H1 (cell line): ENCODE measurements at regions not wholly inside any gene's neighbourhood (a gene's known extent, or its start where the extent isn't known, plus 50 kb on each side); places are given as distances from the start of the nearest gene placed in this dataset.

Experiments used
- CTCF ChIA-PET: fragments of 300-600 bp; sonication (Branson Sonifier 250); formaldehyde crosslinking; loops from one replicate; lab custom pipeline; 2021; ENCODE audit not compliant: partially characterized antibody; lab: Charles Lee
- POLR2A ChIA-PET: fragments of 300-600 bp; sonication (Branson Sonifier 250); formaldehyde crosslinking; loops from one replicate; lab custom pipeline; 2021; ENCODE audit warnings: inconsistent platforms; ENCODE audit not compliant: partially characterized antibody; lab: Charles Lee
- DNase-seq, 2 experiments: peaks; one replicate each; pipeline versions ENCODE4 v3.0.0 to v3.0.0-alpha.2; 2010 to 2022; ENCODE audit warnings: low spot score in 2 of 2, low read depth in 1 of 2, mixed read lengths in 1 of 2
- FAIRE-seq: peaks from 2 replicates; lab custom pipeline; 2011; peaks lifted over from hg19 to GRCh38; lab: Jason Lieb, UNC
- H2AFZ ChIP-seq: 2 replicates; pipeline ENCODE4 v1.8.1; 2012; ENCODE audit warnings: low read length, inconsistent platforms
- H2AK5ac ChIP-seq: 2 replicates; pipeline ENCODE4 v1.6.1; 2013; ENCODE audit warnings: low read depth, low read length
- H2BK120ac ChIP-seq: replicated peaks from 2 replicates; pipeline ENCODE3; 2013; ENCODE audit warnings: low read depth, low read length, inconsistent platforms
- H2BK12ac ChIP-seq: 2 replicates; pipeline ENCODE4 v1.6.1; 2013; ENCODE audit warnings: low read depth, low read length
- H2BK15ac ChIP-seq: 2 replicates; pipeline ENCODE4 v1.6.1; 2013; ENCODE audit warnings: low read length
- H2BK20ac ChIP-seq: 2 replicates; pipeline ENCODE4 v1.6.1; 2013; ENCODE audit warnings: low read length
- H2BK5ac ChIP-seq: 2 replicates; pipeline ENCODE4 v1.6.1; 2013; ENCODE audit warnings: low read depth, low read length
- H3K14ac ChIP-seq: 2 replicates; pipeline ENCODE4 v1.6.1; 2013; ENCODE audit warnings: inconsistent platforms; ENCODE audit not compliant: insufficient read length
- H3K18ac ChIP-seq: 2 replicates; pipeline ENCODE4 v1.6.1; 2013; ENCODE audit warnings: low read length; ENCODE audit errors: extremely low read depth
- H3K23ac ChIP-seq: 2 replicates; pipeline ENCODE4 v1.6.1; 2013; ENCODE audit warnings: inconsistent platforms; ENCODE audit not compliant: insufficient read length
- H3K23me2 ChIP-seq: 2 replicates; pipeline ENCODE4 v1.6.1; 2013; ENCODE audit warnings: low read depth, low read length
- H3K27ac ChIP-seq: 2 replicates; pipeline ENCODE4 v1.6.1; 2011; ENCODE audit warnings: low read depth, low read length, inconsistent platforms
- H3K27me3 ChIP-seq, 4 experiments: replicated peaks in 1 of 4; 1 replicate in 1 of 4; 2 replicates in 3 of 4; pipeline versions ENCODE4 v1.6.1 to v1.8.1; 2011 to 2013; ENCODE audit warnings: low read length in 3 of 4, mild to moderate bottlenecking in 3 of 4, inconsistent platforms in 2 of 4, mixed read lengths in 2 of 4, moderate library complexity in 1 of 4; ENCODE audit not compliant: control insufficient read depth in 3 of 4, insufficient read depth in 3 of 4; ENCODE audit errors: extremely low read depth in 1 of 4
- H3K36me3 ChIP-seq, 4 experiments: 2 replicates each; pipeline versions ENCODE4 v1.6.1 to v1.8.1; 2011 to 2013; ENCODE audit warnings: mild to moderate bottlenecking in 4 of 4, low read length in 3 of 4, moderate library complexity in 2 of 4, control low read depth in 1 of 4, inconsistent platforms in 1 of 4; ENCODE audit not compliant: insufficient read depth in 4 of 4, control insufficient read depth in 2 of 4
- H3K4ac ChIP-seq: replicated peaks from 2 replicates; pipeline ENCODE3; 2013; ENCODE audit warnings: low read length, low read depth, mixed read lengths, inconsistent platforms; ENCODE audit not compliant: insufficient read length
- H3K4me1 ChIP-seq, 4 experiments: replicated peaks in 1 of 4; 1 replicate in 1 of 4; 2 replicates in 3 of 4; pipeline versions ENCODE4 v1.6.1 to v1.8.1; 2011 to 2013; ENCODE audit warnings: low read length in 3 of 4, inconsistent platforms in 2 of 4, mixed read lengths in 1 of 4; ENCODE audit not compliant: insufficient read depth in 4 of 4, control insufficient read depth in 3 of 4
- H3K4me2 ChIP-seq, 2 experiments: 2 replicates each; pipeline versions ENCODE4 v1.6.1 to v1.8.1; 2011 to 2013; ENCODE audit warnings: low read depth in 2 of 2, low read length in 2 of 2, control low read depth in 1 of 2, inconsistent platforms in 1 of 2, mild to moderate bottlenecking in 1 of 2; ENCODE audit not compliant: insufficient read depth in 1 of 2
- H3K4me3 ChIP-seq, 4 experiments: fragments of 200-600, 300-600 bp in 1 of 4; sonication (generic), shearing (Covaris generic), sonication (Bioruptor Twin) in 1 of 4; 2 replicates each; pipeline versions ENCODE4 v1.5.1 to v1.8.1; 2011 to 2016; ENCODE audit warnings: low read length in 4 of 4, low read depth in 3 of 4, control low read depth in 2 of 4, inconsistent platforms in 2 of 4, mild to moderate bottlenecking in 2 of 4, mixed read lengths in 1 of 4, moderate library complexity in 1 of 4; ENCODE audit not compliant: insufficient read depth in 2 of 4; ENCODE audit errors: extremely low read depth in 1 of 4
- H3K56ac ChIP-seq: replicated peaks from 2 replicates; pipeline ENCODE3; 2013; ENCODE audit warnings: low read depth, mild to moderate bottlenecking, mixed read lengths, low read length, inconsistent platforms; ENCODE audit not compliant: insufficient read length
- H3K79me1 ChIP-seq: 2 replicates; pipeline ENCODE4 v1.6.1; 2013; ENCODE audit warnings: low read depth, low read length, control low read depth
- H3K79me2 ChIP-seq, 2 experiments: 2 replicates each; pipeline versions ENCODE4 v1.6.1 to v1.8.1; 2012 to 2013; ENCODE audit warnings: low read length in 2 of 2, mild to moderate bottlenecking in 2 of 2, inconsistent platforms in 1 of 2; ENCODE audit not compliant: insufficient read depth in 2 of 2, control insufficient read depth in 1 of 2
- H3K9ac ChIP-seq, 4 experiments: replicated peaks in 1 of 4; 1 replicate in 1 of 4; 2 replicates in 3 of 4; pipeline versions ENCODE4 v1.6.1 to v1.8.1; 2011 to 2013; ENCODE audit warnings: low read depth in 3 of 4, low read length in 3 of 4, control low read depth in 2 of 4, mild to moderate bottlenecking in 2 of 4, moderate library complexity in 2 of 4, inconsistent platforms in 1 of 4; ENCODE audit errors: extremely low read depth in 1 of 4
- H3K9me3 ChIP-seq, 2 experiments: 2 replicates each; pipeline versions ENCODE4 v1.6.1 to v1.8.1; 2012 to 2013; ENCODE audit warnings: mild to moderate bottlenecking in 2 of 2, moderate library complexity in 2 of 2, control low read depth in 1 of 2, inconsistent platforms in 1 of 2, low read depth in 1 of 2, low read length in 1 of 2, mixed read lengths in 1 of 2; ENCODE audit not compliant: insufficient read depth in 2 of 2
- H4K20me1 ChIP-seq, 2 experiments: replicated peaks in 1 of 2; 2 replicates each; pipeline versions ENCODE3 to v1.8.1; 2011 to 2013; ENCODE audit warnings: inconsistent platforms in 2 of 2, low read length in 2 of 2, mild to moderate bottlenecking in 1 of 2; ENCODE audit not compliant: insufficient read depth in 2 of 2, control insufficient read depth in 1 of 2
- H4K5ac ChIP-seq: 2 replicates; pipeline ENCODE4 v1.6.1; 2013; ENCODE audit warnings: low read length, low read depth, mixed read lengths, inconsistent platforms; ENCODE audit not compliant: insufficient read length
- H4K8ac ChIP-seq: 2 replicates; pipeline ENCODE4 v1.8.0; 2013; ENCODE audit warnings: mild to moderate bottlenecking, moderate library complexity, low read length, inconsistent platforms; ENCODE audit not compliant: insufficient read depth; ENCODE audit errors: extremely low read depth
- H4K91ac ChIP-seq: replicated peaks from 2 replicates; pipeline ENCODE3; 2013; ENCODE audit warnings: low read length, mixed read lengths, inconsistent platforms; ENCODE audit not compliant: insufficient read length
- CHD1 ChIP-seq: IDR thresholded peaks from 2 replicates; pipeline ENCODE4 v1.6.1; 2012; ENCODE audit warnings: low read depth, low read length, improper control_type of control experiment
- EZH2 ChIP-seq: fragments of 200-600 bp; sonication (generic); IDR thresholded peaks from 2 replicates; pipeline ENCODE4 v1.7.1; 2012; ENCODE audit warnings: low read depth, mild to moderate bottlenecking, moderate library complexity, low read length, inconsistent platforms; ENCODE audit not compliant: severe bottlenecking
- NRF1 ChIP-seq: IDR thresholded peaks from 2 replicates; pipeline ENCODE4 v1.6.1; 2011; ENCODE audit warnings: mild to moderate bottlenecking, low read depth, low read length, improper control_type of control experiment
- RAD21 ChIP-seq, 2 experiments: IDR thresholded peaks in 1 of 2; conservative IDR thresholded peaks in 1 of 2; 2 replicates each; pipeline ENCODE4 v1.6.1; 2011; ENCODE audit warnings: low read depth in 2 of 2, low read length in 2 of 2, improper control_type of control experiment in 1 of 2, inconsistent platforms in 1 of 2, mild to moderate bottlenecking in 1 of 2, moderate library complexity in 1 of 2
- RFX5 ChIP-seq: IDR thresholded peaks from 2 replicates; pipeline ENCODE4 v1.6.1; 2011; ENCODE audit warnings: low read depth, low read length, improper control_type of control experiment, borderline replicate concordance
- RXRA ChIP-seq: IDR thresholded peaks from 2 replicates; pipeline ENCODE4 v1.6.1; 2011; ENCODE audit warnings: low read depth, mild to moderate bottlenecking, low read length, moderate library complexity; ENCODE audit not compliant: insufficient read depth
- SIN3A ChIP-seq, 2 experiments: IDR thresholded peaks in 1 of 2; conservative IDR thresholded peaks in 1 of 2; 2 replicates each; pipeline ENCODE4 v1.6.1; 2011 to 2012; ENCODE audit warnings: low read length in 2 of 2, improper control_type of control experiment in 1 of 2, low read depth in 1 of 2, mild to moderate bottlenecking in 1 of 2
- ZNF274 ChIP-seq: IDR thresholded peaks from 2 replicates; pipeline ENCODE4 v1.7.0; 2012; ENCODE audit warnings: low read length, borderline replicate concordance; ENCODE audit errors: extremely low read depth
- WGBS, 2 experiments: shearing (Covaris generic) in 1 of 2; methylation state at CpG; one replicate each; pipeline versions ENCODE4 v1.1.6 to v1.1.7; 2013 to 2015; ENCODE audit warnings: low lambda C conversion rate in 2 of 2, mixed read lengths in 2 of 2, inconsistent platforms in 1 of 2, low coverage in 1 of 2, missing lambda C conversion rate in 1 of 2; ENCODE audit not compliant: insufficient replicate concordance in 2 of 2, insufficient coverage in 1 of 2, insufficient read length in 1 of 2; ENCODE audit errors: extremely low coverage in 1 of 2, missing lambda C conversion rate in 1 of 2; 5-methylcytosine and 5-hydroxymethylcytosine counted together

GRCh38 chr11:131307506-131307905 is 62.9 kb upstream of the NTM start:
- Histone ChIP-seq H3K4me3 (no peak overlapping the region), H2AFZ (no peak overlapping the region), H2BK12ac (no peak overlapping the region), H3K4me1 (no peaks in the 10 kb centered on the region), H3K14ac (no peak overlapping the region), H3K27me3 (no peaks in the 10 kb centered on the region), H3K36me3 (peaks cover 0 to 9% (median 0%) of the 10 kb centered on the region in 4 experiments; a peak in 3 of 8 replicates), H2BK20ac (no peak overlapping the region), H3K23ac (no peak overlapping the region), H3K56ac (no peak overlapping the region), H3K79me2 (no peaks in the 10 kb centered on the region), H2AK5ac (no peak overlapping the region), H4K8ac (no peak overlapping the region), H3K27ac (no peak overlapping the region), H3K4me2 (no peak overlapping the region), H3K4ac (no peak overlapping the region), H3K79me1 (no peaks in the 10 kb centered on the region; the same call in 1 of the 2 replicates), H3K18ac (no peak overlapping the region), H4K20me1 (no peaks in the 10 kb centered on the region), H4K5ac (no peak overlapping the region), H2BK120ac (no peak overlapping the region), H3K23me2 (no peaks in the 10 kb centered on the region), H3K9ac (no peak overlapping the region), H2BK5ac (no peak overlapping the region), H3K9me3 (peaks cover 5 to 8% of the 10 kb centered on the region in 2 experiments; a peak in 2 of 4 replicates), H2BK15ac (no peak overlapping the region), H4K91ac (no peak overlapping the region)
- CTCF ChIA-PET: interaction anchor here (0.6 to 1.5 kb wide), 4 partner anchors 243 to 600 kb away, joined by 3 to 5 read pairs (median 4); no protein-coding TSS in a partner anchor
- FAIRE-seq: no peak
- WGBS, 2 experiments: 93% methylated on average over 6 of the region's 6 CpGs; no CpG with 5 or more reads in 1 of the 2 experiments
- POLR2A ChIA-PET: interaction anchor here (0.7 to 1.6 kb wide), 3 partner anchors 11 to 253 kb away, joined by 3 to 4 read pairs (median 4); no protein-coding TSS in a partner anchor
- no peak for DNase-seq
- TF ChIP-seq NRF1 (no peak), CHD1 (no peak), ZNF274 (no peak), SIN3A (conservative IDR thresholded peaks at IDR 0.05 in 1 of 2, IDR thresholded peaks at IDR 0.05 in 1 of 2; ENCODE audit: low read depth in 1 of 2, low read length in 2 of 2) (no peak), RAD21 (IDR thresholded peaks at IDR 0.05 in 1 of 2, conservative IDR thresholded peaks at IDR 0.05 in 1 of 2; ENCODE audit: low read depth in 2 of 2, low read length in 2 of 2) (no peak), EZH2 (no peak), RXRA (no peak), RFX5 (no peak)
